AG08396 (cell line): ENCODE measurements at regions not wholly inside any gene's neighbourhood (a gene's known extent, or its start where the extent isn't known, plus 50 kb on each side); places are given as distances from the start of the nearest gene placed in this dataset.

Experiments used
- DNase-seq: peaks from one replicate; pipeline ENCODE4 v3.0.0; 2012; ENCODE audit warnings: low spot score, mixed read lengths

GRCh38 chrX:39985551-39985950 is 112.2 kb downstream of the BCOR start:
- DNase-seq = no peak

- DNase-seq = no peak
Observed at GRCh38 chrX:39988496-39988895, 109.3 kb downstream of the BCOR start.

GRCh38 chrX:39990388-39990787 is 107.4 kb downstream of the BCOR start:
- no peak for DNase-seq

DNA sequence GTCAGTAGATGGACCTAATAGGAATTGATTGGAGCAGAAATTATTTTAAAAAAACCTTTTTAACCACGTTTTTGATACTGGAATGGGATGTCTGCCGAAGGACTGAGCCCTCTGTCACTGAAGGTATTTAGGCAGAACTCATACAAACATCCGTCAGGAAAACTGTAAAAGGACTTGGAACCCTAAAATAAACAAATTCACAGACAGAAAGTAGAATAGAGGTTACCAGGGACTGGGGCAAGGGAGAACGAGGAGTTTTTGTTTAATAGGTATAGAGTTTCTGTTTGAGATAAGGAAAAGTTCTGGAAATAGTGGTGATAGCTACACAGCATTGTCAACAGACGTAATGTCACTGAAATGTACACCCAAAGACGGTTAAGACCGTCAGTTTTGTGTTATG is 105.5 kb downstream of the BCOR start:
- no peak for DNase-seq

DNA sequence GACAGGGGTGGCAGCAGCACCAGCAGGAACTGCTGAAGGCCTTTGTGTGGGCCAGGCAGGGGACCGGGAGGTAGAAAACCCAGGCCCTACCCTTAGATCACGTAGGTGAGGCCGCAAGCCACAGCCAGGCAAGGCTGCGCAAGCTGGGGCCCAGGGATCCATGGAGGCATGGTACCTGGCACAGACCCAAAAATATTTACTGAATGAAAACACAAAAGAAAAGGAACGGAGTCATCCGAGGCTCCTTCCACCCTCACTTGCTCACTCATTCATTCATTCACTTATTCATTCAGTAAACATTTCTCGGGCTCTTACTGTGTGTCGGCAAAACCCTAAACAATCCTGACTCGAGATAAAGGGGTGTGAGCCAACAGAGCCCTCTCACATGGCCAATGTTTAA is 102.3 kb downstream of the BCOR start:
- DNase-seq = no peak

DNA sequence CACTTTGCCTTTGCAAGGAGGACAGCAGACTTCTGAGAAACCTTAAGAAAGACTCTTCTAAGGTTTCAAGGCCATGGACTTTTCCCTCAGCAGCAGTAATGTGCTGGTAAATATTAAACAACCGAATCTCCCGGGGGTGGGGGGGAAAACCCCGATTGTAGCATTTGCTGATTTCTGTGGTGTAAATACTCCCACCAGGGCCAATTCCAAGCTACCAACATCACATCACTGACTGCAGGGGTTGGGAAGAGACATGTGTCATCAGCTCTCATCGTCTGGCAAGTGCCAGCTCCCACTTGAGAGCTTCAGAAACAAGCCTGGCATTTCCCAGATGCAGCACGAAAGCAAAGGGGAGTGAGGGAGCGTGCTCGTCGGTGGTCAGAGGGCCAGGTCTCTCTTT is 101.2 kb downstream of the BCOR start:
- no peak for DNase-seq

GRCh38 chrX:39998636-39999406 is 98.9 kb downstream of the BCOR start:
- DNase-seq = no peak
